Activated T-helper 2 cell treated with anti-CD3 and anti-CD28 coated beads, Interferon-gamma antibody, Interleukin-2, Interleukin-4, amounts not matched to agents 10 μg/mL and 5 μg/mL and 100 μg/mL, durations not matched to agents 14 hours and 24 hours and 36 hours (primary cell): ENCODE measurements at regions not wholly inside any gene's neighbourhood (a gene's known extent, or its start where the extent isn't known, plus 50 kb on each side); places are given as distances from the start of the nearest gene placed in this dataset.

ENCODE experiments used
- DNase-seq: peaks from one replicate; pipeline ENCODE4 v3.0.0; 2021; ENCODE audit warnings: low spot score
- H3K27ac Mint-ChIP-seq: one replicate; pipeline ENCODE4 v1.8.0; 2021; ENCODE audit warnings: mixed read lengths
- H3K27me3 Mint-ChIP-seq: one replicate; pipeline ENCODE4 v1.8.0; 2021; ENCODE audit warnings: low read depth, mixed read lengths
- H3K36me3 Mint-ChIP-seq: one replicate; pipeline ENCODE4 v1.8.0; 2021; ENCODE audit warnings: low read depth, mixed read lengths
- H3K4me1 Mint-ChIP-seq: one replicate; pipeline ENCODE4 v1.8.0; 2021; ENCODE audit warnings: low read depth, mixed read lengths
- H3K4me3 Mint-ChIP-seq: one replicate; pipeline ENCODE4 v1.8.0; 2021; ENCODE audit warnings: low read depth, mild to moderate bottlenecking, moderate library complexity, mixed read lengths
- H3K9me3 Mint-ChIP-seq: one replicate; pipeline ENCODE4 v1.8.0; 2021; ENCODE audit warnings: mixed read lengths
- intact Hi-C: fragments of 100-400 bp; cut with micrococcal nuclease; formaldehyde crosslinking; loops from one replicate; pipeline ENCODE4 v1.15.1; 2023

- intact Hi-C loops, result no loop called here
- H3K4me1 Mint-ChIP-seq, result peaks cover 2% of the 10 kb centered on the region
- no peak for DNase-seq
These were observed 513.9 kb downstream of the TLE4 start for GRCh38 chr9:80085668-80086067.

GRCh38 chr9:80082213-80082612 lies 510.4 kb downstream of the TLE4 start:
- H3K27me3 Mint-ChIP-seq, result no peaks in the 10 kb centered on the region
- DNase-seq, result no peak
- H3K36me3 Mint-ChIP-seq, result no peaks in the 10 kb centered on the region
- intact Hi-C loops, result no loop called here
- no peak overlapping the region for H3K4me3 Mint-ChIP-seq
- H3K4me1 Mint-ChIP-seq, result peaks cover 4% of the 10 kb centered on the region
- no peaks in the 10 kb centered on the region for H3K9me3 Mint-ChIP-seq
- H3K27ac Mint-ChIP-seq, result no peak overlapping the region

More at GRCh38 chr9:80085668-80086067, 513.9 kb downstream of the TLE4 start:
- H3K27ac Mint-ChIP-seq, result no peak overlapping the region
- no peaks in the 10 kb centered on the region for H3K9me3 Mint-ChIP-seq
- H3K27me3 Mint-ChIP-seq, result no peaks in the 10 kb centered on the region
- no peak overlapping the region for H3K4me3 Mint-ChIP-seq
- H3K36me3 Mint-ChIP-seq, result no peaks in the 10 kb centered on the region

- Mint-ChIP-seq H3K4me3 (no peak overlapping the region), H3K27ac (no peak overlapping the region), H3K27me3 (no peaks in the 10 kb centered on the region), H3K9me3 (no peaks in the 10 kb centered on the region), H3K4me1 (peaks cover 7% of the 10 kb centered on the region), H3K36me3 (no peaks in the 10 kb centered on the region)
- no peak for DNase-seq
- intact Hi-C loops, result no loop called here
These were observed 507.1 kb downstream of the TLE4 start for GRCh38 chr9:80078826-80079225.

GRCh38 chr9:80077059-80077458 lies 505.3 kb downstream of the TLE4 start:
- no peak overlapping the region for H3K4me3 Mint-ChIP-seq
- no peak for DNase-seq
- H3K36me3 Mint-ChIP-seq, result no peaks in the 10 kb centered on the region
- H3K9me3 Mint-ChIP-seq, result no peaks in the 10 kb centered on the region
- no peaks in the 10 kb centered on the region for H3K27me3 Mint-ChIP-seq
- intact Hi-C loops, result no loop called here
- H3K27ac Mint-ChIP-seq, result no peak overlapping the region
- peaks cover 7% of the 10 kb centered on the region for H3K4me1 Mint-ChIP-seq

GRCh38 chr9:80076162-80076561 lies 504.4 kb downstream of the TLE4 start:
- intact Hi-C loops, result no loop called here
- Mint-ChIP-seq H3K9me3 (no peaks in the 10 kb centered on the region), H3K27ac (no peak overlapping the region), H3K4me3 (no peak overlapping the region), H3K4me1 (peaks cover 7% of the 10 kb centered on the region), H3K36me3 (no peaks in the 10 kb centered on the region), H3K27me3 (no peaks in the 10 kb centered on the region)
- no peak for DNase-seq

- Mint-ChIP-seq H3K36me3 (no peaks in the 10 kb centered on the region), H3K4me3 (no peak overlapping the region), H3K9me3 (no peaks in the 10 kb centered on the region), H3K27ac (no peak overlapping the region), H3K4me1 (peaks cover 7% of the 10 kb centered on the region), H3K27me3 (no peaks in the 10 kb centered on the region)
- DNase-seq, result no peak
- intact Hi-C loops, result no loop called here
These were observed 502.7 kb downstream of the TLE4 start for GRCh38 chr9:80074439-80074838.

GRCh38 chr9:80072451-80072850 lies 500.7 kb downstream of the TLE4 start:
- intact Hi-C loops, result no loop called here
- H3K4me3 Mint-ChIP-seq, result no peak overlapping the region
- no peaks in the 10 kb centered on the region for H3K27me3 Mint-ChIP-seq
- no peak for DNase-seq
- peaks cover 5% of the 10 kb centered on the region for H3K4me1 Mint-ChIP-seq
- H3K36me3 Mint-ChIP-seq, result no peaks in the 10 kb centered on the region
- H3K27ac Mint-ChIP-seq, result no peak overlapping the region
- no peaks in the 10 kb centered on the region for H3K9me3 Mint-ChIP-seq

GRCh38 chr9:80070071-80070742 lies 498.4 kb downstream of the TLE4 start:
- intact Hi-C loops, result no loop called here

GRCh38 chr9:80066931-80067330 lies 495.2 kb downstream of the TLE4 start:
- H3K27me3 Mint-ChIP-seq, result no peaks in the 10 kb centered on the region

More at GRCh38 chr9:80070071-80070742, 498.4 kb downstream of the TLE4 start:
- Mint-ChIP-seq H3K4me1 (no peaks in the 10 kb centered on the region), H3K4me3 (no peak overlapping the region), H3K9me3 (no peaks in the 10 kb centered on the region), H3K27ac (no peak overlapping the region), H3K36me3 (no peaks in the 10 kb centered on the region), H3K27me3 (no peaks in the 10 kb centered on the region)
- DNase-seq, result no peak

GRCh38 chr9:80062567-80062966 lies 490.8 kb downstream of the TLE4 start:
- H3K36me3 Mint-ChIP-seq, result no peaks in the 10 kb centered on the region
- H3K4me3 Mint-ChIP-seq, result no peak overlapping the region
- H3K27me3 Mint-ChIP-seq, result no peaks in the 10 kb centered on the region
- intact Hi-C loops, result no loop called here
- H3K9me3 Mint-ChIP-seq, result no peaks in the 10 kb centered on the region
- no peaks in the 10 kb centered on the region for H3K4me1 Mint-ChIP-seq
- no peak overlapping the region for H3K27ac Mint-ChIP-seq
- DNase-seq, result no peak

More at GRCh38 chr9:80066931-80067330, 495.2 kb downstream of the TLE4 start:
- no peak overlapping the region for H3K27ac Mint-ChIP-seq
- H3K36me3 Mint-ChIP-seq, result no peaks in the 10 kb centered on the region
- no peak overlapping the region for H3K4me3 Mint-ChIP-seq
- intact Hi-C loops, result no loop called here
- no peak for DNase-seq
- H3K9me3 Mint-ChIP-seq, result no peaks in the 10 kb centered on the region
- no peaks in the 10 kb centered on the region for H3K4me1 Mint-ChIP-seq

GRCh38 chr9:80061940-80062339 lies 490.2 kb downstream of the TLE4 start:
- DNase-seq, result no peak
- Mint-ChIP-seq H3K27me3 (no peaks in the 10 kb centered on the region), H3K36me3 (no peaks in the 10 kb centered on the region), H3K4me1 (no peaks in the 10 kb centered on the region), H3K27ac (no peak overlapping the region), H3K4me3 (no peak overlapping the region), H3K9me3 (no peaks in the 10 kb centered on the region)
- intact Hi-C loops, result no loop called here

- no peaks in the 10 kb centered on the region for H3K27me3 Mint-ChIP-seq
- H3K36me3 Mint-ChIP-seq, result no peaks in the 10 kb centered on the region
- H3K4me1 Mint-ChIP-seq, result no peaks in the 10 kb centered on the region
- intact Hi-C loops, result no loop called here
- H3K4me3 Mint-ChIP-seq, result no peak overlapping the region
- no peaks in the 10 kb centered on the region for H3K9me3 Mint-ChIP-seq
- H3K27ac Mint-ChIP-seq, result no peak overlapping the region
- no peak for DNase-seq
These were observed 489.3 kb downstream of the TLE4 start for GRCh38 chr9:80061096-80061495.

- Mint-ChIP-seq H3K4me1 (no peaks in the 10 kb centered on the region), H3K27ac (no peak overlapping the region), H3K27me3 (no peaks in the 10 kb centered on the region), H3K36me3 (no peaks in the 10 kb centered on the region), H3K4me3 (no peak overlapping the region), H3K9me3 (no peaks in the 10 kb centered on the region)
- DNase-seq, result no peak
- intact Hi-C loops, result no loop called here
These were observed 488.2 kb downstream of the TLE4 start for GRCh38 chr9:80059979-80060378.

GRCh38 chr9:80059191-80059590 lies 487.4 kb downstream of the TLE4 start:
- no peaks in the 10 kb centered on the region for H3K36me3 Mint-ChIP-seq

More at GRCh38 chr9:80059191-80059590, 487.4 kb downstream of the TLE4 start:
- no peaks in the 10 kb centered on the region for H3K27me3 Mint-ChIP-seq
- no peaks in the 10 kb centered on the region for H3K4me1 Mint-ChIP-seq
- intact Hi-C loops, result no loop called here
- no peaks in the 10 kb centered on the region for H3K9me3 Mint-ChIP-seq
- DNase-seq, result no peak
- H3K4me3 Mint-ChIP-seq, result no peak overlapping the region
- H3K27ac Mint-ChIP-seq, result no peak overlapping the region
